ENCODE measurements at regions not wholly inside any gene's neighbourhood (a gene's known extent, or its start where the extent isn't known, plus 50 kb on each side); places are given as distances from the start of the nearest gene placed in this dataset.
A peak's percentile ranks its signal among the peaks of the same experiment; 100 is the strongest.

GRCh38 chr3:159147813-159148212 lies 346.0 kb downstream of the MFSD1 start:
- Histone ChIP-seq H3K27me3 (no peaks in the 10 kb centered on the region), H3K4me3 (no peak overlapping the region), H3K27ac (no peak overlapping the region), H3K9me3 (replicated peaks) (no peaks in the 10 kb centered on the region), H3K4me1 (no peaks in the 10 kb centered on the region), H3K36me3 (no peaks in the 10 kb centered on the region)
- no peak for DNase-seq

- no peak overlapping the region for H3K4me3 ChIP-seq
- DNase-seq, result no peak
- no peaks in the 10 kb centered on the region for H3K36me3 ChIP-seq
- H3K27ac ChIP-seq, result no peak overlapping the region
- H3K27me3 ChIP-seq, result no peaks in the 10 kb centered on the region
- no peaks in the 10 kb centered on the region for H3K4me1 ChIP-seq
- H3K9me3 ChIP-seq (replicated peaks), result no peaks in the 10 kb centered on the region
Measured at GRCh38 chr3:159148466-159148865, 346.6 kb downstream of the MFSD1 start.

GRCh38 chr3:159149131-159149530 lies 347.3 kb downstream of the MFSD1 start:
- H3K36me3 ChIP-seq, result no peaks in the 10 kb centered on the region

DNA sequence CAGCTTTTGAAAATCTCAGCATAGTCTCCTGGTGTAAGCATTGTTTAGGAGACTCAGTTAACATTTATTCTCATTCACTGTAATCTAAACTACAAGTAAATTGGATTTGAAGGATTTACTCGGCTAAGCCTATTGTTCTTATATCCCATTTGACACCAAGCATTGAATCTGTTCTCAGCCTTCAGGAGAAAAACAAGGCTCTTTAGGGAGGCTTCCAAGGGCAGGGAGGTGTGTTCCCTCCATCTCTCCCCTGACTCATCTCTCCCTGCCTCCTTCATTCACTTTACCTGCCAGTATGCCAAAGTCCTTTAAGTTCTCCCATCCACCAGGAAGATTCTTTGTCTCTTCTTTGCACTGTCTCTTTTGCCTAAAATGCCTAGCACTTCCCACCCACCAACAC lies 347.8 kb downstream of the MFSD1 start:
- Histone ChIP-seq H3K27ac (no peak overlapping the region), H3K36me3 (no peaks in the 10 kb centered on the region), H3K27me3 (no peaks in the 10 kb centered on the region), H3K4me3 (no peak overlapping the region), H3K9me3 (replicated peaks) (no peaks in the 10 kb centered on the region), H3K4me1 (no peaks in the 10 kb centered on the region)
- DNase-seq, result no peak

More at GRCh38 chr3:159149131-159149530, 347.3 kb downstream of the MFSD1 start:
- no peak overlapping the region for H3K27ac ChIP-seq
- no peaks in the 10 kb centered on the region for H3K4me1 ChIP-seq
- no peak for DNase-seq
- no peaks in the 10 kb centered on the region for H3K27me3 ChIP-seq
- no peaks in the 10 kb centered on the region for H3K9me3 ChIP-seq (replicated peaks)
- H3K4me3 ChIP-seq, result no peak overlapping the region

- Histone ChIP-seq H3K4me1 (no peaks in the 10 kb centered on the region), H3K36me3 (no peaks in the 10 kb centered on the region), H3K9me3 (replicated peaks) (no peaks in the 10 kb centered on the region), H3K27me3 (no peaks in the 10 kb centered on the region), H3K4me3 (no peak overlapping the region), H3K27ac (no peak overlapping the region)
- no peak for DNase-seq
Measured at GRCh38 chr3:159150180-159150579, 348.3 kb downstream of the MFSD1 start.

DNA sequence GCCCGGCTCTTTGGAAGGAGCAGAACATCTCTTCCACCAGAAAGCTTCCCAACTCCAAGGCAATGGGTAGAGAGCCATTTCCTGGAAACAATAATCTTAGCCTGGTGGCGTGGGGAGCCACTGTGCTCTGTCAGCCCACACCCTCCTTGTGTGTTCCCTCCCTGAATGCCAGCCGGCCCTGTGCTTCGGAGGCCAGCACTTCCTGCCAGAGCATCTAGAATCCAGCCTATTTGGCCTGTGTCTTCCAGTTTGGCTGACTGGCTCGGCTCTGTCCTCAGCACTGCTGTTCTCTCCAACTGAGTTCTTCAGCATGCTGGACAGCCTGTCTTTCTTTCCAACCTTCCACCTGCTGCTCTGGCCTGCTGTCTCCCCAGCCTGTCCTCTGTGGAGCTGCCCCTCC lies 349.3 kb downstream of the MFSD1 start:
- no peak for DNase-seq
- no peak overlapping the region for H3K4me3 ChIP-seq
- H3K27me3 ChIP-seq, result no peaks in the 10 kb centered on the region
- no peaks in the 10 kb centered on the region for H3K9me3 ChIP-seq (replicated peaks)
- H3K36me3 ChIP-seq, result no peaks in the 10 kb centered on the region
- H3K4me1 ChIP-seq, result no peaks in the 10 kb centered on the region
- no peak overlapping the region for H3K27ac ChIP-seq

- Histone ChIP-seq H3K4me3 (no peak overlapping the region), H3K36me3 (no peaks in the 10 kb centered on the region), H3K4me1 (no peaks in the 10 kb centered on the region), H3K27me3 (no peaks in the 10 kb centered on the region), H3K9me3 (replicated peaks) (no peaks in the 10 kb centered on the region), H3K27ac (no peak overlapping the region)
- no peak for DNase-seq
Measured at GRCh38 chr3:159157275-159157674, 355.4 kb downstream of the MFSD1 start.

- DNase-seq, result peak in 1 of 2 experiments; percentile 5
- no peak overlapping the region for H3K27ac ChIP-seq
Measured at GRCh38 chr3:159158213-159158612, 356.4 kb downstream of the MFSD1 start.

DNA sequence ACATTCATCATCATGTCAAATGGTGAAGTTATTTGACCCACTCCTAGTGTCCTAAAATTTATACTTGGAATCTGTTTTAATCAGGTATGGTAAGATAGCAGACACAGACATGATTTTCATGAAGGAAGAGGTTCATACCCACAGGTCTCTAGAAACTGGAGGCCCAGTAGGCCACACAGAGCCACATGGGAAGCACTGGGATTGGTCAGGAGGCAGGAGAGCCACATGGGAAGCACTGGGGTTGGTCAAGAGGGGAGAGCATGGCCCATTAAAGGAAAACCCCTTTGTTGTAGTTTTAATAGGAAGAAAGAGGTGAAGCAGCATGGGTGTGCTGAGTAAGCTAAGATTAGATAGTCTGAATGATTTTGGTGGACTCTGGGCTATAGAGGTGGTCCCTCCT lies 356.9 kb downstream of the MFSD1 start:
- no peaks in the 10 kb centered on the region for H3K4me1 ChIP-seq
- no peak overlapping the region for H3K4me3 ChIP-seq
- H3K27ac ChIP-seq, result no peak overlapping the region
- no peaks in the 10 kb centered on the region for H3K9me3 ChIP-seq (replicated peaks)
- DNase-seq, result no peak
- H3K27me3 ChIP-seq, result no peaks in the 10 kb centered on the region
- H3K36me3 ChIP-seq, result no peaks in the 10 kb centered on the region

More at GRCh38 chr3:159158213-159158612, 356.4 kb downstream of the MFSD1 start:
- Histone ChIP-seq H3K4me3 (no peak overlapping the region), H3K27me3 (no peaks in the 10 kb centered on the region), H3K9me3 (replicated peaks) (no peaks in the 10 kb centered on the region), H3K36me3 (no peaks in the 10 kb centered on the region), H3K4me1 (no peaks in the 10 kb centered on the region)

DNA sequence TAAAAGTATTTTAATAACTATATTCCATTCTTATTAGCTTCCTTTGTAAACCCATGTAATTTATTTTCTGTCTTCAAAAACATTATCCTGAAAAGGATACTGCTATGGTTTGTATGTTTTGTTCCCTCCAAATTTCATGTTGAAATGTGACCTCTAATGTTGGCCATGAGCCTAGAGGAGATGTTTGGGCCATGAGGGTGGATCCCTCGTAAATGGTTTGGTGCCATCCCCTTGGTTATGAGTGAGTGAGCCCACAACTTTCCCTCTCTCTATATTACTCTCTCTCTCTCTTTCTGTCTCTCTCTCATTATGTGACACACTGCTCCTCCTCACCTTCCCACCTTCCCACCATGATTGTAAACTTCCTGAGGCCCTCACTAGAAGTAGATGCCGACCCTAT lies 357.7 kb downstream of the MFSD1 start:
- H3K27ac ChIP-seq, result no peak overlapping the region
- no peaks in the 10 kb centered on the region for H3K9me3 ChIP-seq (replicated peaks)
- no peaks in the 10 kb centered on the region for H3K36me3 ChIP-seq
- no peaks in the 10 kb centered on the region for H3K27me3 ChIP-seq
- DNase-seq, result no peak
- no peak overlapping the region for H3K4me3 ChIP-seq
- H3K4me1 ChIP-seq, result no peaks in the 10 kb centered on the region

- Histone ChIP-seq H3K36me3 (no peaks in the 10 kb centered on the region), H3K4me3 (no peak overlapping the region), H3K27ac (no peak overlapping the region), H3K4me1 (no peaks in the 10 kb centered on the region), H3K27me3 (no peaks in the 10 kb centered on the region), H3K9me3 (replicated peaks) (no peaks in the 10 kb centered on the region)
- no peak for DNase-seq
Measured at GRCh38 chr3:159163656-159164055, 361.8 kb downstream of the MFSD1 start.

DNA sequence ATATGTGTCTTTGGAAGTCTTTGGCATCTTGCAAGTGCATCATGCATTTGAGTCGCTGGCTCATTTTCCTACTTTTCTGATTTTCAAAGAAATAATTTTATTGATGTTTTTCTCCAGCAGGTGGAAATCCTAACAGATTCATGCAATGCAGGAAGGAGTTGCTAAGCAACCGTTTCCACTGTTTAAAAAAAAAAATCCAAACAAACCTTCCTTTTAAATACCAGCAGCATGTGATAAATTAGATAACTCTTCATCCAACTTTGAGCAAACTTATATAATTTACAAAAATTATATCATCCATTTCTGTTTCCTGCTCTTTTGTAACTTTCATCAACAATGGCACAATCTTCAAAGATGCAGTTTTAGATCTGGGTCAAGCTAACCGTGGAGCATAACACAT lies 364.1 kb downstream of the MFSD1 start:
- Histone ChIP-seq H3K27me3 (no peaks in the 10 kb centered on the region), H3K27ac (no peak overlapping the region)

GRCh38 chr3:159166899-159167586 lies 365.2 kb downstream of the MFSD1 start:
- no peak overlapping the region for H3K4me3 ChIP-seq
- H3K36me3 ChIP-seq, result no peaks in the 10 kb centered on the region
- H3K4me1 ChIP-seq, result no peaks in the 10 kb centered on the region
- no peaks in the 10 kb centered on the region for H3K27me3 ChIP-seq
- H3K27ac ChIP-seq, result no peak overlapping the region
- no peak for DNase-seq
- H3K9me3 ChIP-seq (replicated peaks), result no peaks in the 10 kb centered on the region

More for the DNA sequence above, 364.1 kb downstream of the MFSD1 start:
- no peaks in the 10 kb centered on the region for H3K4me1 ChIP-seq
- DNase-seq, result no peak
- no peaks in the 10 kb centered on the region for H3K36me3 ChIP-seq
- no peak overlapping the region for H3K4me3 ChIP-seq
- no peaks in the 10 kb centered on the region for H3K9me3 ChIP-seq (replicated peaks)

- H3K4me1 ChIP-seq, result no peaks in the 10 kb centered on the region
- no peaks in the 10 kb centered on the region for H3K9me3 ChIP-seq (replicated peaks)
- H3K27me3 ChIP-seq, result no peaks in the 10 kb centered on the region
- no peak for DNase-seq
- H3K36me3 ChIP-seq, result no peaks in the 10 kb centered on the region
- no peak overlapping the region for H3K4me3 ChIP-seq
- no peak overlapping the region for H3K27ac ChIP-seq
Measured at GRCh38 chr3:159168788-159169187, 366.9 kb downstream of the MFSD1 start.

- H3K27ac ChIP-seq, result no peak overlapping the region
- no peak for DNase-seq
- H3K27me3 ChIP-seq, result no peaks in the 10 kb centered on the region
- H3K9me3 ChIP-seq (replicated peaks), result no peaks in the 10 kb centered on the region
- no peaks in the 10 kb centered on the region for H3K4me1 ChIP-seq
- H3K36me3 ChIP-seq, result no peaks in the 10 kb centered on the region
- no peak overlapping the region for H3K4me3 ChIP-seq
Measured at GRCh38 chr3:159169828-159170227, 368.0 kb downstream of the MFSD1 start.

DNA sequence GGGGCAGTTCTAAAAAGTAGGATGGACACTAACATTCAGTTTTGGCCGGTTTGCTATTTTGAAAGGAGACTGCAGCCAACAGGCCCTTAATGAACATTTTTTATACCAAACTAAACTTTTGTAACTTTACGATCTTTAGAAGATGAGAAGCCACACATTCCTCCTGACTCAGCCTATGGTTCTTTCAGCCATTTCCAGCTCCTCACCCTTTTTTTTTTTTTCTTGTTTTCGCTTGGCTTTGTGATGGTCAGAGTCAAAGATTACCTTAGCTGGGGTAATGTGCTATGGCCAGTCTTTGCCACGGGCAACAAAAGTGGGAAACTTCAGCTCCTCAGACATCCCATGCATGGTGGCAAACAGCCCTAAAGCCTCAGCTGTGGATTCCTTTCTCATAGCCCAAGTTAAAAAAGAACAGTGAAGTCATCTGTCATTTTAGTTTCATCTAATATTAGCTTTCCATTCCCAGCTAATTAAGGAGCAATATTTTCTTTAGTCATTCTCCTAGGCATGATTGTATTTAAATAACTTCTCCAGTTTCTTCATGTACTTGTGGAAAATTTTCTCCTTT lies 368.7 kb downstream of the MFSD1 start:
- H3K4me1 ChIP-seq, result no peaks in the 10 kb centered on the region
- no peak for DNase-seq
- no peaks in the 10 kb centered on the region for H3K27me3 ChIP-seq
- no peaks in the 10 kb centered on the region for H3K9me3 ChIP-seq (replicated peaks)
- no peaks in the 10 kb centered on the region for H3K36me3 ChIP-seq
- H3K27ac ChIP-seq, result no peak overlapping the region
- H3K4me3 ChIP-seq, result no peak overlapping the region
